Esophagus muscularis mucosa (tissue), 4 donors: ENCODE measurements at regions not wholly inside any gene's neighbourhood (a gene's known extent, or its start where the extent isn't known, plus 50 kb on each side); places are given as distances from the start of the nearest gene placed in this dataset.

Experiments used
- DNase-seq: peaks from one replicate; pipeline ENCODE4 v3.0.0-alpha.2; 2017; ENCODE audit errors: extremely low spot score
- H3K27ac ChIP-seq, 4 donors: fragments of 200-600 bp; sonication (generic); replicated peaks in 1 of 4; 1 replicate in 3 of 4; 2 replicates in 1 of 4; pipeline ENCODE4 v1.5.1; 2016 to 2019; ENCODE audit warnings: mild to moderate bottlenecking in 1 of 4
- H3K27me3 ChIP-seq, 4 donors: fragments of 200-600 bp; sonication (generic); one replicate each; pipeline versions ENCODE4 v1.5.1 to v1.6.0; 2016 to 2019
- H3K36me3 ChIP-seq, 4 donors: fragments of 200-600 bp; sonication (generic); one replicate each; pipeline ENCODE4 v1.5.1; 2016 to 2019
- H3K4me1 ChIP-seq, 4 donors: fragments of 200-600 bp; sonication (generic); one replicate each; pipeline ENCODE4 v1.5.1; 2016 to 2019
- H3K4me3 ChIP-seq, 4 donors: fragments of 200-600 bp; sonication (generic); 1 replicate in 2 of 4; 2 replicates in 2 of 4; pipeline ENCODE4 v1.5.1; 2016 to 2019; ENCODE audit warnings: mild to moderate bottlenecking in 4 of 4, moderate library complexity in 1 of 4
- H3K9me3 ChIP-seq, 4 donors: fragments of 200-600 bp; sonication (generic); 1 replicate in 3 of 4; 2 replicates in 1 of 4; pipeline ENCODE4 v1.5.1; 2016 to 2019
- CTCF ChIP-seq, 3 experiments: fragments of 200-600 bp in 2 of 3; fragments of 450-650 bp in 1 of 3; sonication (generic) in 2 of 3; IDR thresholded peaks; one replicate each; pipeline ENCODE4 v1.5.1; 2017 to 2019; ENCODE audit warnings: antibody characterized with exemption in 3 of 3, mild to moderate bottlenecking in 2 of 3, moderate library complexity in 1 of 3
- EP300 ChIP-seq: sonication (generic); formaldehyde crosslinking; IDR thresholded peaks from one replicate; pipeline ENCODE4 v1.6.1; 2017; ENCODE audit warnings: antibody characterized with exemption
- POLR2A ChIP-seq: fragments of 450-650 bp; IDR thresholded peaks from one replicate; pipeline ENCODE4 v1.6.1; 2017; ENCODE audit warnings: antibody characterized with exemption, moderate library complexity, mild to moderate bottlenecking, low read depth
- POLR2AphosphoS5 ChIP-seq, 2 donors: sonication (generic); formaldehyde crosslinking; IDR thresholded peaks; one replicate each; pipeline ENCODE4 v1.6.1; 2017; ENCODE audit warnings: antibody characterized with exemption in 2 of 2
- WGBS: methylation state at CpG from one replicate; pipeline ENCODE4 v1.1.5; 2018; 5-methylcytosine and 5-hydroxymethylcytosine counted together
- intact Hi-C: fragments of 100-400 bp; cut with DNase I; formaldehyde crosslinking; loops from one replicate; pipeline ENCODE4 v1.15.1; 2023

GRCh38 chr10:57535306-57535705 lies 732.4 kb downstream of the IPMK start:
- no peaks in the 10 kb centered on the region for H3K9me3 ChIP-seq
- H3K4me1 ChIP-seq, result no peaks in the 10 kb centered on the region
- no peaks in the 10 kb centered on the region for H3K36me3 ChIP-seq
- no peak overlapping the region for H3K4me3 ChIP-seq
- TF ChIP-seq CTCF (IDR thresholded peaks at IDR 0.05) (no peak), POLR2A (no peak), POLR2AphosphoS5 (IDR thresholded peaks at IDR 0.05) (no peak), EP300 (no peak)
- intact Hi-C loops, result no loop called here
- no peak for DNase-seq
- 92% methylated on average over 3 of the region's 3 CpGs for WGBS
- no peaks in the 10 kb centered on the region for H3K27me3 ChIP-seq
- no peak overlapping the region for H3K27ac ChIP-seq

GRCh38 chr10:57513637-57514036 lies 754.1 kb downstream of the IPMK start:
- H3K27ac ChIP-seq, result no peak overlapping the region
- no peaks in the 10 kb centered on the region for H3K4me1 ChIP-seq
- H3K36me3 ChIP-seq, result no peaks in the 10 kb centered on the region
- no peaks in the 10 kb centered on the region for H3K27me3 ChIP-seq
- intact Hi-C loops, result no loop called here
- peaks cover 0 to 4% (median 0%) of the 10 kb centered on the region in 4 donors for H3K9me3 ChIP-seq
- TF ChIP-seq POLR2A (no peak), POLR2AphosphoS5 (IDR thresholded peaks at IDR 0.05) (no peak), CTCF (IDR thresholded peaks at IDR 0.05) (no peak), EP300 (no peak)
- no peak overlapping the region for H3K4me3 ChIP-seq
- DNase-seq, result no peak
- 80% methylated on average over 9 of the region's 9 CpGs for WGBS

GRCh38 chr10:57507788-57508187 lies 759.9 kb downstream of the IPMK start:
- intact Hi-C loops, result no loop called here
- no peak for DNase-seq

GRCh38 chr10:57506414-57507094 lies 761.1 kb downstream of the IPMK start:
- WGBS, result 70% methylated on average over 6 of the region's 10 CpGs

More at GRCh38 chr10:57507788-57508187, 759.9 kb downstream of the IPMK start:
- WGBS, result no CpG with 5 or more reads among the region's 5 CpGs
- Histone ChIP-seq H3K9me3 (peaks cover 0 to 4% (median 0%) of the 10 kb centered on the region in 4 donors), H3K4me3 (no peak overlapping the region), H3K27me3 (no peaks in the 10 kb centered on the region), H3K36me3 (no peaks in the 10 kb centered on the region), H3K4me1 (no peaks in the 10 kb centered on the region), H3K27ac (no peak overlapping the region)
- TF ChIP-seq POLR2AphosphoS5 (IDR thresholded peaks at IDR 0.05) (no peak), CTCF (IDR thresholded peaks at IDR 0.05) (no peak), POLR2A (no peak), EP300 (no peak)

More at GRCh38 chr10:57506414-57507094, 761.1 kb downstream of the IPMK start:
- peaks cover 0 to 4% (median 0%) of the 10 kb centered on the region in 4 donors for H3K9me3 ChIP-seq
- TF ChIP-seq POLR2AphosphoS5 (IDR thresholded peaks at IDR 0.05) (no peak), EP300 (no peak), CTCF (IDR thresholded peaks at IDR 0.05) (no peak), POLR2A (no peak)
- no peak overlapping the region for H3K4me3 ChIP-seq
- DNase-seq, result no peak
- intact Hi-C loops, result no loop called here
- no peaks in the 10 kb centered on the region for H3K36me3 ChIP-seq
- no peaks in the 10 kb centered on the region for H3K4me1 ChIP-seq
- no peaks in the 10 kb centered on the region for H3K27me3 ChIP-seq
- H3K27ac ChIP-seq, result no peak overlapping the region
